ENCODE measurements at regions not wholly inside any gene's neighbourhood (a gene's known extent, or its start where the extent isn't known, plus 50 kb on each side); places are given as distances from the start of the nearest gene placed in this dataset.
"Not testable (repeated sequence)": the region's sequence is repeated elsewhere in the genome, so short reads cannot be mapped to it uniquely, and the experiment has no call there.

DNA sequence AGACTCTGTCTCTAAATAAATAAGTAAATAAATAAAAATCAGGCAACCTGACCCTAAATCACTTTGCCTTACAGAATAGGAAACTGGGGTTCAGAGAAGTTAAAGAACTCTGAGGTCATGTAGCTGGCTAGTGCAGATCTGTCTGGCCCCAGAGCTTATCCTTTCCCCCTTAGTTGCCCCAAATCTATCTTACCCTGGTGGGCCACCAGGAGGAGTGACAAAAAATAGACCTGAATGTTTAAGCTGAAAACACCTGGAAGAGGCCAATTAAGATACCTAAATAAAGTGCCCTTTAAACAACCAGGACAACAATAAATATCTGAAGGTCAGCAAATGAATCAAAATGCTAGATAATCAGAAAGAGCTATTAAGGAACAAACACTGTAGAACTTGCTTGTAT, 59.7 kb downstream of the TEX35 start:
- DNase-seq: no peak

DNA sequence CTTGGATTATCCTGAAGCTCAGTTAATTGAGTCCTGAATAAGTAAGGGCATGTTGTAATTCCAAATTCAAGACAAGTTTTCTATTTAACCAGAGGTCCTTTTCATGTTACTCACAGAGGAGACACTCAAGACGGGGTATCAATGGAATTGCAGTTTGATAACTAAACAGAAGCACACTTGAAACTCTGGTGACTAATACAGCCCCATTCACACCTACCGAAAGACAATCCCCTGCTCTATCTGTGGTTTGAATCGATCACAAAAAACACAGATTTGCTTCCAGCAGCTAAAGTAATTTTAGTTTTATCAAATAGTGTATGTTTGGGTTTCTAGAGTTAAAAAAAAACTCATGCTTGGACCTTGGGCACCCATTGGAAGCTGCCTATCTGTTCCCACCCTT, 60.4 kb downstream of the TEX35 start:
- no peak for DNase-seq

DNA sequence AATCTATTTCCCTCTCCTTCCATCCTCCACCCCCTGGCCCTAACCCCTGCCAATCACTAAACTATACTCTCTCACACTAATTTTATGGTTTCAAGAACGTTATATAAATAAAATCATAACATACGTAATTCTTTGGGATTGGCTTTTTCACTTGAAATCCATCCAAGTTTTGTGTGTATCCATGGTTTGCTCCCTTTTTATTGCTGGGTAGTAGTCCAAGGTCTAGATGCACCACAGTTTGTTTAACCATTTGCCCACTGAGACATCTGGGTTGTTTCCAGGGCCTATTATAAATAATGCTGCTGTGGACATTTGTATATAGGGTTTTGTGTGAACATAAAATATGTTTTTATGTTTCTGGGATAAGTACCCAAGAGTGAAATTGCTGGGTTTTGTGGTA, 61.4 kb downstream of the TEX35 start:
- no peak for DNase-seq

DNA sequence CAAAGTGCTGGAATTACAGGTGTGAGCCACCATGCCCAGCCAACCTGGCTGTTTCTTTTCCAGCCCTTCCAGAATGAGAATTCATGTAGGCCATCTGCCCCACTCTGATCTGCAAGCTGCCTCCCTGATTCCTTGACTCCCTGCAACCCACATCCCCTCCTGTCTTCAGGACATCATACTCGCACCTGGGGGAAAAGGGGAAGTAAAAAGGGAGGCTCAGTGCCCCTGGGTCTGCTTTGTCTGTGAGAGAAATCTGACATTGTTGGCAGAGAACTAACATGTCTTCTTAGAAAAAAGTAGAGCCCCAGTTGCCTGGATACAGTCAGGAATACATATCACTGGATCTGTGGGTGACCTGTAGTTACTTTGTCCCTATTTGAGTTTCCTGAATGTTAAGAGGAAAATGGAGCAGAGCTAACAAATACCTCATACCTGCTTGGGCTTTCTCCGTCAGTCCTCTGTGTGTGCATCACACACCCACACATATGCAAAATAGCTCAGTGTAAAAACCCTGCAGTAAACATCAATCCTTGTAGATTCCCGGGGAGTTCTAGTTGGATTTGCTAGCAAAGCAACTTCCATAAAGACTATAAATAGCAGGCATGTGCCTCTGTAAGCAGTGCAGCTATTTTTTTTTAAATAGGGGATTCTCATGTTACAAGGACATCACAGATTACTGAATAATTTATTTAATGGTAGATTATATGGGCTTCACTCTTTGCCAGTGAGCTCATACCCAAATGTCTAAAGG, 62.9 kb downstream of the TEX35 start:
- peak in 2 of 3 donors; percentile 21 to 74 for DNase-seq

DNA sequence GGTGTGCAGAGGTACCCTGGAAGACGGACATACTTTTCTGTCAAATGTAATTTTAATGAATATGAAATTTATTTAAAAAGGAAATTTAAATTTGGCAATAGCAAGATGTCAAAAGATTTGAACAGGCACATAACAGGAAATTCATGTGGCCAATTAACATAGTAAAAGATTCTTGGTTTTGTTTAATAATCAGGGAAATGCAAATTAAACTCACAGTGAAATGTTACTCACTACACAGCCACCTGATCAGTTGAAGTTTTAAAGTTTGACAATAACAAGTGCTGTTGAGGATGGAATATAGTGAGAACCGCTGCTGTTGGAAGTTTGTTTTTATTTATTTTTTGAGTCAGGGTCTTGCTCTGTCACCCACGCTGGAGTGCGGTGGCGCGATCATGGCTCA, 63.9 kb downstream of the TEX35 start:
- DNase-seq: no peak

DNA sequence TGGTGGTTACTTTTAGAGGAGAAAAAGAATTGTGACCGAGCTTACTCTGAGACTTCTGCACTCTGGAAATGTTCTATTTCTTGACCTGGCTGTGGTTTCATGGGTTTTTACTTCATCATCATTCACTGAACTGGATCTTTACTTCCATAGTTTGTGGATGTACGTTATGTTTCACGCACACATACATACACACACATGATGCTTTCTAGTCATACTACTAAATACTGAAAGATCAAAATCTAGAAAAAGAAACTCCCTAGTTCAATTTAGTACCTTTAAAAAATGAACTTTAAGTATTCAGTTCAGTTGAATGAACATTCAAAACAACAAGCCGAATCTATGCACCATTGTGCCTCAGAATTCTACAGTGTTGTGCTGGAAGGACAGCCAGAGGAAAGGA, 65.0 kb downstream of the TEX35 start:
- no peak for DNase-seq

DNA sequence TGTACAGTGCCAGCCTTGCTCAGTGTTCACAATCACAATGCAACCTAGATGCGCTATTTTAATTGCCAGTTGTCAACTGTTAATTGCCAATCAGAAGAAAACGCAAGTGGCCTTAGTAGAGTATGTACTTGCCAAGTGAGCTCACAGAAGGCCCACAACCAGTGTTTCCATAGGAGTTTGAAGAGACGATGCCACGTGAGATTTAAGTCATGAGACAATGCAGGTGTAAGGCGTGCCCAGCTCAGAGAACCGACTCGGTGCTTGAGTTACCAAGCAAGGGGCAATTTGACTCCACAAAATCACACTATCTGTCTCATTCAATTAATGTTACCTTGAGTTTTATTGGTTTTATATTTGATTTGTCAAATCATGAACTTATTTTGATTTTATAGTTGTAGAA, 65.6 kb downstream of the TEX35 start:
- no peak for DNase-seq

DNA sequence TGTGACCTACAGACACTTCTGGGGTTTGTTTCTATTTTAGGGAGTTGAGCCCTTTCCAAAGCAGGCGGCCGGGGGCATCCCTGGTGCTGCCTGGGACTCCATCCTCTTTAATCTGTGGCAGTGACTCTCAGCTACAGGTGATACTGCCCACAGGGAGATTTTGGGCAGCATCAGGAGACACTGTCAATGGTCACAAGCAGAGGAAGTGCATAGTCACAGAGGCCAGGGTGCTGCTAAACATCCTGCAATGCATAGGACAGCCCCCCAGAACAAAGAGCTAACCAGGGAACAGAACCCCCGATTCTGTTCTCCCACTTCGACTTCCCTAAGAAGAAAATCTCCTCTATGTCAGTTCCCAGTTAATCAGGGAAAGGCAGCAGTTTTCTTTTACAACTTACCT, 66.2 kb downstream of the TEX35 start:
- no peak for DNase-seq

DNA sequence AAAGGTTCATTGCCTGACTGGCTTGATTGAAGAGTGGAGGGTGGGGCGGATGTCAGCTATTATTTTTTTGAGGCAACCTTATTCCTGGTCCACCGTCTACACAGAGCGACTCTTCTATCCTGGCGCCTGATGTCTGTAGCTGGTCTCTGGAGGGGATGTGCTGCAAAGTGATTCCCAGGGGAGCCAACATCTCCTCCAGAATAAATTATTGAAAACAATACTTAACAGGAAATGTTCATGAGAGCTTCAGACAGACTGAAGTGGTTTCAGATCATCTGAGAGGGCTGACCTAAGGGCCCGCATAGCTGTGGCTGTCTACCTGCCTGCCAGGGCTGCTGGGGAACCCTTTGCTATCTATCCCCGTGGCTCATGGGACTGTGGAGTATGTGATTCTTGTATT, 66.7 kb downstream of the TEX35 start:
- DNase-seq: no peak

DNA sequence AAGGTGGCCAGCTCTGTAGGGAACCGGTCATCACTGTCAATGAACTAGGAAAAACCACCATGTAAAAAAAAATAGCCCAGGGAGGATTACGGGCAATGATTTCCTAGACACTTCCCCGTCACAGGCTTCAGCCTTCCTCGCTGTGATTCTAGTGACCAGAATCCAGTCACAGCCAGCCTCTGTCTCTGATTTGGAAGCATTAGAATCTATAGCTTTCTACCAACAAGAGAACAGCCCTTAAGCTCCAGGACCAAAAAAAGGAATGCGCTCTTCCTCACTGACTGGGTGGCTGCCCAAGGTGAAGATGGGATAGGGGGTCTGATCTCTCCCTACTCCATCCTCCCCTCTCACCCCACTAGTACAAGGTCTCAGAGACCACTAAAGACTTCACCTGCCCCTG, 67.2 kb downstream of the TEX35 start:
- DNase-seq: no peak

DNA sequence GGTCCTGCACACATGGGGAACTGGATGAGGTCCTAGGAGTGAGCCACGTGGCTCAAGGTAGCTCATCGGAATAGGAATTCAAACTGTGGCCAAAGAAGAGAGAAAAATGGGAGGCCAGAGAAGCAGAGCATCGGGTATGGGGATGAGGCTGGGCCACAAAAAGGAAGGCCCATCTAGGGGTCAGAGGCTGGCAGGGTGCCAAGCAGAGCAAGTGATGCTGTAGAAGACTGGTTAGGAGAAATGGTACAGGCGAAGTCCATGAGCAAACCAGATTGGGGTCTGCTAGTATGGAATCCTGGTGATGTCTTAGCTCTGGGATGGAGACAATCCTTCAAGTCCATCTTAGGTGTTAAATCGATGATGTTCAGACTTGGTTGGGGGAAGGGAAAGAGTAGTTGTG, 68.0 kb downstream of the TEX35 start:
- no peak for DNase-seq

DNA sequence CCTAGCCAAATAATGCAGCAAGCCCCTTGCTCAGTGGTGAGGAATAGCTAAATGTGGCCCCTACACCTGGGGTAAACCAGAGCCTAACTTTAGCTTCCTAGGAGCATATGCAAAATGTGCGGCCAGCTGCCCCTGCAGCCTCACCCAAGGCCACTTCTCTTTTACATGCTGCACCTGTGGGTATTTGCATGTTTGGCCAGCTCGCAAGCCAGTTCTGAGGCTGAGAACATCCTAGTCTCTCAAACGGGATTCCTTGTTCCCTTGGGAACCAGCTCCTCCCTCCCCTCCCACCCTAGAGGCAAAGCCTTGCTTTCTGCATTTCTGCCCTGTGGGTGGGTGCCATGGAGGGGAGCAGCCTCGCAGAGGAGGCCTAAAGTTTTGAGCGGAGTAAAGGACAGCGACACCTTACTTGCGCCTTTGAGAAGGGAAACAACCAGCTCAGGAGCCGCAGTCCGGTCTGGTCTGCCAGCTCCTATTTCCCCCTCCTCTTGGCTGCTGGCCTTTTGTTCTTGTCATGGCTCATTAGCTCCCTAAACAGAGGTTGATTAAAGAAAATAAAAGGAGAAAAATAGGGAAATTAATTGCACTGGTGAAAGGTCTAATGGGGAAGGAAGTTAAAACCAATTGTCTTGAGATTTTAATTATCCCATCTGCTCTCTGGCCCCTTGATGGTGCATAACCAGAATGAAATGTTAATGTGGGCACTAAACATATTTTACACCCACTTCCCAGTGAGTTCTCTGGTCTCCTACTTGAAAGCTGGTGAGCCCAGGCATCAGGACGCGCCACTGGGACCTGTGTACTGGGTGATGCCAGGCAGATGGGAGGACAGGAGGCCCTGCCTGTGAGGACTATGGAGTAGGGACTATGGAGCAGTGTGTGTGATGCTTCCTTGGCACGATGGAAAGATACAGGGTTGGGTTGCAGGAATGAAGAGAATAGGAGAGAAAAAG, 68.7 kb downstream of the TEX35 start:
- DNase-seq: no peak

DNA sequence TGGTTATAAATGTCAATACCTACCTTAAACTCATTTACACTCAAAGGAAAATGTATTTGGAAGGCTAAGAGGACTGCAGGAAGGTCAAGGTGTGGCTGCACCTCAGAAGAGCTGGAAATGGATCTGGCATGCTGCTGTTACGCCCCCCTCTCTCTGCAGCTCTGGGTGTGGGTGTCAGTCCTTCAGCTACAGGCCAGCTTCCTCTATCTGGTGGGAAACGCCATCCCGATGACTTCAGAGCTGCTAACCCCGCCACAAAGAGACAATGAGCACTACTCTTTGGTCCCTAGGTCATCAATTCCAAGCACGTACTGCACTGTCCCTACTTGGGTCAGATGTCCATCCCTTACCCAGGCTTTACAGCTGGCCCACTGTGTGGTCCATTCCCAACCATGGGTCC, 74.2 kb downstream of the TEX35 start:
- no peak for DNase-seq

DNA sequence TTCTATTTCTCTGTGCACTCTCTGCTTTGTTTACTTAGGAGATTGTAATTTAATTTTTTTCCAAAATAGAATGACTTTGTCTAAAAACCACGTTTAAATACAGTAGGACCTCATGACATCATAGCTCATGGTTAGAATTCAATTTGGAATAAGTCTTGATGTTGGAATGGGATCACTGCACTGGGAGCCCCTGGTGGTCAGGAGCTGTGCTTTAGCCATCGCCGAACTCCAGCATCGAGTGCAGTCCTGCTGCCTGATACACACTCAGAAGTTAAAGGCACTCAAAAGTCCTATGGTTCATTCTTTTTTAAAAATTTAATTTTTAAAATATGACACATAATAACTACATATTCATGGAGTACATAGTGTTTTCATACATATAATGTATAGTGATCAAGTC, 75.1 kb downstream of the TEX35 start:
- DNase-seq: no peak

DNA sequence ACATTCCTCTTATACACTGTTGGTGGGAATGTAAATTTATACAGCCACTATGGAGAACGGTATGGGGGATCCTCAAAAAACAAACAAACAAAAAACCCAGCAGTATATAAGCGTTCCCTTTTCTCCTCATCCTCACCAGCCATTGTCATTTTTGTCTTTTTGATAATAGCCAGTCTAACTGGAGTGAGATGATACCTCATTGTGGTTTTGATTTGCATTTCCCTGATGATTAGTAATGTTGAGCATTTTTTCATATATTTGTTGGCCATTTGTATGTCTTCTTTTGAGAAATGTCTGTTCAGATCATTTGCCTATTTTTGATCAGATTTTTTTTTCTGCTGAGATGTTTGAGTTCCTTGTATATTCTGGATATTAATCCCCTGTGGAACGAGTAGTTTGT, 76.1 kb downstream of the TEX35 start:
- DNase-seq: not testable (repeated sequence)

DNA sequence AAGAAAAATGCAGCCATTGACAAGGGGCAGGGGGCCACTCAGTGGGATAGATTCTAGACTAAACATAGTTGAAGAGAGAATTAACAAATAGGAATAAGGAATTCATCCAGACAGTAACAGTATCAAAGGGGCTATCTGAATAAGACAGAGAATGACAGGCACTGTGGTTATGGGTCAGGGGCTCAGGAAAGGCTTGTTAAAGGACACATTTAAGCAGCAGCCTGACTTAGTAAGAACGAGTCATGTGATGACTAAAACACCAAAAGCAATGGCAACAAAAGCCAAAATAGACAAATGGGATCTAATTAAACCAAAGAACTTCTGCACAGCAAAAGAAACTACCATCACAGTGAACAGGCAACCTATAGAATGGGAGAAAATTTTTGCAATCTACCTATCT, 78.9 kb downstream of the TEX35 start:
- DNase-seq: not testable (repeated sequence)

DNA sequence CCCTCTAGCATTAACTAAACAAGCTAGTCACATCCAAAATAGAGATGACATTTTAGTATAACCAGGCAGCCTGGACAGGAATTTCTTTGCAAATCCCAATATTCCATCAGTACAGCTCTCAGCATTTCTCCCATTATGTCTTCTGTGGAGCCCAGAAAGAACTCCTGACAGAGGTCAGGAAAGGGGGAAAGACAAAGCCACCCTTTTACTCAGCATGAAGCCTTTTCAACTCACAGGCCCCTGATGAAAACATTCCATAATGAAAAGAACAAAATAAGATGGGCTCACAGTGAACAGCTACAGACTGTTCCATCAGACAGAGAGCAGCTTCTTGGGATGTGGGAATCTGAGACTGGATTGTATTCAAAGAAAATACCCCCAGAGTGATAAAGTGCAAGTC, 80.6 kb downstream of the TEX35 start:
- DNase-seq: no peak

DNA sequence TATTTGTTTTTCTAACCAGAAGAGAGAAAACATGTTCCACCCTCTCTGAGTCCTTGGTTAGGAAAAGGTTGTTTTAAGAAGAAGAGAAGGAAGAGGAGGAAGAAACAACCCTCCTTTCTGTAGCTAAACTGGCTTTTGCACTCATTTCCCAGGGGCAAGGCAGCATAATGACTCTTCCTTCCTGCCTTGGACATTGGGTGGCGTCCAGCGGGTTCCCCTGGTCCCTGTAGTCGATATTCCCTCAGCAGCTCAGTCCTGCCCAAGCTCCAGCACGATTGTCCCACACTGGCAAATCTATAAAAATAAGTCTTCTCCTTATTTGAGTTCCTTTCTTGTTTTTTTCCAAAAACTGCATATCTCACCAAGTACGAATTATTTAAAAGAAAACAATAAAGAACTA, 81.2 kb downstream of the TEX35 start:
- no peak for DNase-seq

DNA sequence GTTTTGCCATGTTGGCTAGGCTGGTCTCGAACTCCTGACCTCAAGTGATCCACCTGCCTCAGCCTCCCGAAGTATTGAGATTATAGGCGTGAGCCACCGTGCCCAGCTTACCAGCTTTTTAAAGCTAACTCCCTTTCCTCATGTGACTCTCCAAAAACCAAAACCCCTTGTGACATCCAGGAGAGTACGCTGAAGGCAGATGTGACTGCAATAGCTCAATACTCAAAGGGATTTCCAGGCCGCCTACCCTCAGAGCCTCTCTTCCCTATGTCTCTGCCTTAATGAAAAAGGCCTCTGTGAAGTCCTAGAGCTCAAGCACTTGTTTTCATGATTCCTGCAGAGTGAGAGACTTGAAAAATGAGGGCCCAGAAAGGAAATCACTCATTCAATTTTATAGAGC, 82.6 kb downstream of the TEX35 start:
- no peak for DNase-seq

DNA sequence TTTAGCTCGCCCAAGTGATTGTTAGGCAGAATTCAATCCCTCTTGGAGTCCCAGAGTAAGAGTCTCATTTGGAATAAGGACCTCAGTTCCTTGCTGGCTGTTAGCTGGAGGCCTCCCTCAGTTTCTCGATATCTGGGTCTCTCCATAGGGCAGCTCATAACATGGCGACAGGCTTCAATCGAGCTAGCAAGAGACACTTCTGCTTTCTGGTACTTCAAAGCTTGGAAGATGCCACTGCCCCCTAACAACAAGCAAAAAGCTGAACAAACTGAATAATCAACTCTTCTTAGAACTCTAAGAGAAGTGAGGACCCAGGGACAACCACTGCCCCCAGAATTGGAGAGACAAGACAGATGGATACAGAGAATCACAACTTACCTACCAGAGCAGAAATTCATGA, 86.2 kb downstream of the TEX35 start:
- no peak for DNase-seq

DNA sequence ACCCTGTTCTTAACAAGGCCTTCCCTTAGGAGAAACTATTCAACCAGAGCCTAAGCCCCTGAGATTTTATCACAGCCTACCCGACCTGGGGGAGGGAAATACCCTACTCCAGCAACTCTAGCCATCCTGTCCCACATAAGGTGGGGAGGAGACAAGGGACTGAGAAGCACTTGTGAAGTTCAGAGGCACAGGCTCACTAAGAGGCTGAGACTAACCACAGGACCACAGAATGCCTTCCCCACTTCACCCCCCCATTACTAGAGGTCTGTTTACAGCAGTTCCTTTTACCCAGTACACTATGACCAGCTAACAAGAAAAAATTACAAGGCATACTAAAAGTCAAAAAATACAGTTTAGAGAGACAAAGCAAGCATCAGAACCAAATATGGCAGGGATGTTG, 86.8 kb downstream of the TEX35 start:
- no peak for DNase-seq

DNA sequence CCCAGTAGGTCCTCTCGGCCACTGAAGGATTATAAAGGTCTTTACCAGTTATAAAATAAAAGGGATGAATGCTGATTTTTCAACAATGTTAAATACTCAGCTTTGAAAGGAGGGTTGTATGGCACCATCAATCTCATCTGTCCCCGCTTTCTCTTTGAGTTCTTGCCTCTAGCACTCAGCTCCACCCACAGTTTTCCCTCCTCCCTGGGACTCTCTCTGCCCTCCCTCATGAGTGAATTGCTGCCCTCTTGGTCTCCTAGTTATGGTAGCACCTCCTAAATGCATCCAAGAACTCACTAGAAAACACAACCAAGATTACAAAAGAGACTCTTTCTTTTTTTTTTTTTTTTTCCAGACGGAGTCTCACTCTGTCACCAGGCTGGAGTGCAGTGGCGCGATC, 91.0 kb downstream of the TEX35 start:
- no peak for DNase-seq

DNA sequence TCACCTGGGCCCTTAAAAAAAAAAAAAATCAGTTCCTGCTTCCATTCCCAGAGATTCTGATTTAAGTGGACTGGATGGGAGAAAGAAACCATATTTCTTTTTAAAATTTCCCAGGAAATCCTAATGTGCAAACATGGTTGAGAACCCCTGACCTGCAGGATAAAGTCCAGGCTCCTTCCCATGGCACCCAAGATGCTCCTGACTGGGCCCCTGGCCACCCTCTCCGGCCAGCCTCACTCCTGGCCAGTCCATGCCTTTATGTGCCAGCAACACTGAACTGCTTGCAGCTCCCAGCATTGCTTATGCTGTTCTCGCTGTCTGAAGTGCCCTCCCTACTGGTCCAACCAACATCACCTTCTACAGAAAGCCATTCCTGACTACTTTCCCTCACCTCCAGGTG, 93.9 kb downstream of the TEX35 start:
- no peak for DNase-seq
